OCI-LY7 (cell line): ENCODE measurements at regions not wholly inside any gene's neighbourhood (a gene's known extent, or its start where the extent isn't known, plus 50 kb on each side); places are given as distances from the start of the nearest gene placed in this dataset.

Source experiments
- BruUV-seq: library from RNA; stranded (reverse); fragments of 400-500 nt; replicated peaks from 2 replicates; lab custom pipeline; 2021; lab: Mats Ljungman, UMichigan
- CTCF ChIA-PET: fragments of 300-600 bp; sonication (Branson Sonifier 250); formaldehyde crosslinking; loops from one replicate; lab custom pipeline; 2022; ENCODE audit warnings: antibody characterized with exemption; ENCODE audit not compliant: unreplicated experiment; lab: Charles Lee
- POLR2A ChIA-PET: fragments of 300-600 bp; sonication (Branson Sonifier 250); formaldehyde crosslinking; loops from one replicate; lab custom pipeline; 2022; ENCODE audit warnings: antibody characterized with exemption; lab: Charles Lee
- DNase-seq: peaks from one replicate; pipeline ENCODE4 v3.0.0-alpha.2; 2015; ENCODE audit warnings: low spot score
- H2AFZ ChIP-seq: fragments of 200-600 bp; sonication (generic), shearing (Covaris generic); 2 replicates; pipeline ENCODE4 v1.6.1; 2014; ENCODE audit warnings: mild to moderate bottlenecking, antibody characterized with exemption, low read length, moderate library complexity
- H3K27ac ChIP-seq: fragments of 200-600 bp; sonication (generic); 2 replicates; pipeline ENCODE4 v1.5.1; 2014; ENCODE audit warnings: mixed run types, low read depth, mild to moderate bottlenecking, moderate library complexity, low read length, inconsistent platforms; ENCODE audit not compliant: poor library complexity, severe bottlenecking
- H3K36me3 ChIP-seq: fragments of 200-600 bp; sonication (generic); 2 replicates; pipeline ENCODE4 v1.6.1; 2014; ENCODE audit warnings: mild to moderate bottlenecking, antibody characterized with exemption, low read length, moderate library complexity, mixed read lengths; ENCODE audit not compliant: insufficient read depth
- H3K4me1 ChIP-seq: fragments of 200-600 bp; sonication (generic); 2 replicates; pipeline ENCODE4 v1.5.1; 2014; ENCODE audit warnings: mild to moderate bottlenecking, low read length; ENCODE audit not compliant: insufficient read depth, poor library complexity, severe bottlenecking
- H3K4me2 ChIP-seq: fragments of 200-600 bp; sonication (generic); 2 replicates; pipeline ENCODE4 v1.6.1; 2014; ENCODE audit warnings: mild to moderate bottlenecking, low read length
- H3K4me3 ChIP-seq: fragments of 200-600 bp; sonication (generic); 2 replicates; pipeline ENCODE4 v1.5.1; 2014; ENCODE audit warnings: mild to moderate bottlenecking, low read depth, low read length; ENCODE audit not compliant: poor library complexity, severe bottlenecking
- H3K79me2 ChIP-seq: fragments of 200-600 bp; sonication (generic); 2 replicates; pipeline ENCODE4 v1.6.1; 2016; ENCODE audit warnings: low read depth, mild to moderate bottlenecking, low read length, moderate library complexity, mixed read lengths; ENCODE audit not compliant: insufficient read depth
- H3K9me2 ChIP-seq: fragments of 200-600 bp; sonication (generic); 2 replicates; pipeline ENCODE4 v1.6.1; 2016; ENCODE audit warnings: mild to moderate bottlenecking, low read length, mixed read lengths; ENCODE audit not compliant: insufficient read depth
- H3K9me3 ChIP-seq: fragments of 200-600 bp; sonication (generic); 2 replicates; pipeline ENCODE4 v1.6.1; 2014; ENCODE audit warnings: mild to moderate bottlenecking, mixed run types, low read length, mixed read lengths
- H4K20me1 ChIP-seq: fragments of 200-600 bp; sonication (generic); 2 replicates; pipeline ENCODE4 v1.6.1; 2014; ENCODE audit warnings: mild to moderate bottlenecking, antibody characterized with exemption, low read length, moderate library complexity, mixed read lengths; ENCODE audit not compliant: insufficient read depth
- CTCF ChIP-seq: fragments of 200-600 bp; sonication (generic); conservative IDR thresholded peaks from 2 replicates; pipeline ENCODE4 v1.5.1; 2014; ENCODE audit warnings: mild to moderate bottlenecking, antibody characterized with exemption, low read length, moderate library complexity, mixed read lengths
- EZH2phosphoT487 ChIP-seq: fragments of 200-600 bp; sonication (generic); IDR thresholded peaks from 2 replicates; pipeline ENCODE4 v1.6.1; 2018; ENCODE audit warnings: low read depth, borderline replicate concordance, mild to moderate bottlenecking, mixed run types, antibody characterized with exemption, low read length, moderate library complexity, mixed read lengths
- intact Hi-C: fragments of 100-400 bp; cut with micrococcal nuclease; formaldehyde crosslinking; loops from one replicate; pipeline ENCODE4 v1.10.0; 2022; ENCODE audit not compliant: unreplicated experiment

- CTCF ChIA-PET: no interaction called here
These were observed 1432.4 kb downstream of the UQCRFS1 start for GRCh38 chr19:27780367-27781075.

GRCh38 chr19:27779954-27780353 is 1433.0 kb downstream of the UQCRFS1 start:
- H4K20me1 ChIP-seq: no peaks in the 10 kb centered on the region
- no peaks in the 10 kb centered on the region for H3K9me2 ChIP-seq
- ChIA-PET POLR2A (no interaction called here), CTCF (no interaction called here)
- DNase-seq: peak; percentile 68
- H3K36me3 ChIP-seq: peaks cover 35% of the 10 kb centered on the region
- no TSS peak for BruUV-seq
- H2AFZ ChIP-seq: no peak overlapping the region
- peaks cover 13% of the 10 kb centered on the region for H3K4me1 ChIP-seq
- H3K4me3 ChIP-seq: peak overlapping the region; percentile 18
- peak overlapping the region; percentile 54 for H3K4me2 ChIP-seq
- intact Hi-C loops: no loop called here
- H3K79me2 ChIP-seq: peaks cover 37% of the 10 kb centered on the region
- TF ChIP-seq EZH2phosphoT487 (no peak), CTCF (no peak)
- peak overlapping the region; percentile 40 for H3K27ac ChIP-seq
- H3K9me3 ChIP-seq: peaks cover 3% of the 10 kb centered on the region; the same call in 1 of the 2 replicates

More at GRCh38 chr19:27780367-27781075, 1432.4 kb downstream of the UQCRFS1 start:
- Histone ChIP-seq H3K9me2 (no peaks in the 10 kb centered on the region), H3K79me2 (peaks cover 42% of the 10 kb centered on the region), H3K4me2 (peak overlapping the region; percentile 54), H3K9me3 (peaks cover 9% of the 10 kb centered on the region; the same call in 1 of the 2 replicates), H3K36me3 (peaks cover 31% of the 10 kb centered on the region), H3K4me1 (peaks cover 13% of the 10 kb centered on the region), H3K27ac (peak overlapping the region; percentile 40), H2AFZ (no peak overlapping the region), H3K4me3 (peak overlapping the region; percentile 18), H4K20me1 (no peaks in the 10 kb centered on the region)
- TF ChIP-seq EZH2phosphoT487: no peak
- no peak for TF ChIP-seq CTCF
- DNase-seq: no peak
- no TSS peak for BruUV-seq
- POLR2A ChIA-PET: interaction anchor here (0.7 kb wide), 1 partner anchor 11 kb away, joined by 3 read pairs; no protein-coding TSS in a partner anchor
- intact Hi-C loops: no loop called here

- Histone ChIP-seq H3K4me2 (no peak overlapping the region), H3K27ac (no peak overlapping the region), H2AFZ (no peak overlapping the region), H4K20me1 (no peaks in the 10 kb centered on the region), H3K36me3 (peaks cover 44% of the 10 kb centered on the region), H3K4me1 (peaks cover 13% of the 10 kb centered on the region), H3K79me2 (peaks cover 18% of the 10 kb centered on the region), H3K4me3 (no peak overlapping the region), H3K9me2 (no peaks in the 10 kb centered on the region), H3K9me3 (peaks cover 5% of the 10 kb centered on the region; the same call in 1 of the 2 replicates)
- TF ChIP-seq EZH2phosphoT487 (no peak), CTCF (peak; percentile 56)
- no TSS peak for BruUV-seq
- intact Hi-C loops: no loop called here
- POLR2A ChIA-PET: no interaction called here
- DNase-seq: peak; percentile 25
- CTCF ChIA-PET: no interaction called here
These were observed 1435.2 kb downstream of the UQCRFS1 start for GRCh38 chr19:27777726-27778125.
